ENCODE measurements at regions not wholly inside any gene's neighbourhood (a gene's known extent, or its start where the extent isn't known, plus 50 kb on each side); places are given as distances from the start of the nearest gene placed in this dataset.

DNA sequence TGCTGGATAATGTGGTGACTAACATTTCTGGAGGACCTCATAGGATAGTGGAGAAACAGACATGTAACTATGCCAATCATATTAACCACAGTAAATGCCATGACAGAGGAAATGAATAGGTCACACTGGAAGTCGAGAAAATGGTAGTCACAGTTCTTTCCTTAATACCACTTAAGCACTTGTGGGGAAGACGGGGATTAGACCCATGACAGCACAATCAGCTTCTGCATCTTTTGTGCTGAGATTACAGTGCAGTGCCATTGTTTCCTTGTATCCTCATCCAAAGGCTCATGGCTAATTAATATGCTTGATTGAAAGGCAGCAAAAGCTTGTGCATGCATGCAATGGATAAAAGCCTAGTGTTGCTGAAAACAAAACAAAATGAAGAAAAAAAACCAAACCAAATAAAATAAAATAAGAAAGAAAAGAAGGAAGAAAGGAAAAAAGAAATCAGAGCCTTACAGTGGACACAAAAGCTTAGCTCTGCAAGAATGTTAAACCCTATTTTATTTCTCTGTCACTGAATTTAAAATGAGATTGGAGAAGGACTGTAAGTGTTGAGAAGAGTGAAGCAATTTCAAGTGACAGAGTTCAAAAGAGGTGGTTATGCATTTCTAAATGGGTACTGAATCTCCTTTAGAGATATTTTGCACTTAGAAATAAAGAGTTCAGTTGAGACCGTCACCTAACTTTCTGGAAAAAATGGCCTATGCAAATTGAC lies 1011.9 kb downstream of the CDH8 start:
- TF ChIP-seq POLR2A (IDR thresholded peaks at IDR 0.05) = no peak
- no peak for TF ChIP-seq POLR2AphosphoS5 (IDR thresholded peaks at IDR 0.05)
- TF ChIP-seq, protein P1, sequence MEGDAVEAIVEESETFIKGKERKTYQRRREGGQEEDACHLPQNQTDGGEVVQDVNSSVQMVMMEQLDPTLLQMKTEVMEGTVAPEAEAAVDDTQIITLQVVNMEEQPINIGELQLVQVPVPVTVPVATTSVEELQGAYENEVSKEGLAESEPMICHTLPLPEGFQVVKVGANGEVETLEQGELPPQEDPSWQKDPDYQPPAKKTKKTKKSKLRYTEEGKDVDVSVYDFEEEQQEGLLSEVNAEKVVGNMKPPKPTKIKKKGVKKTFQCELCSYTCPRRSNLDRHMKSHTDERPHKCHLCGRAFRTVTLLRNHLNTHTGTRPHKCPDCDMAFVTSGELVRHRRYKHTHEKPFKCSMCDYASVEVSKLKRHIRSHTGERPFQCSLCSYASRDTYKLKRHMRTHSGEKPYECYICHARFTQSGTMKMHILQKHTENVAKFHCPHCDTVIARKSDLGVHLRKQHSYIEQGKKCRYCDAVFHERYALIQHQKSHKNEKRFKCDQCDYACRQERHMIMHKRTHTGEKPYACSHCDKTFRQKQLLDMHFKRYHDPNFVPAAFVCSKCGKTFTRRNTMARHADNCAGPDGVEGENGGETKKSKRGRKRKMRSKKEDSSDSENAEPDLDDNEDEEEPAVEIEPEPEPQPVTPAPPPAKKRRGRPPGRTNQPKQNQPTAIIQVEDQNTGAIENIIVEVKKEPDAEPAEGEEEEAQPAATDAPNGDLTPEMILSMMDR (IDR thresholded peaks at IDR 0.05) = no peak
